ENCODE measurements at regions not wholly inside any gene's neighbourhood (a gene's known extent, or its start where the extent isn't known, plus 50 kb on each side); places are given as distances from the start of the nearest gene placed in this dataset.

GRCh38 chr15:36502509-36502908, 76.9 kb upstream of the CDIN1 start:
- dilution Hi-C loops (cut with HindIII; ENCODE audit: low sequenced_read_pairs, unreplicated experiment): no loop called here
- POLR2A ChIA-PET (ENCODE audit: unreplicated experiment): no interaction called here
- no peak overlapping the region for H2AK5ac ChIP-seq (ENCODE audit: low read depth, low read length)
- in situ Hi-C loops (cut with MboI; ENCODE audit: low sequenced_read_pairs): loop anchor here (25.0 kb wide), 2 partner anchors 635 to 1385 kb away; no protein-coding TSS in a partner anchor
- H3K79me1 ChIP-seq (ENCODE audit: low read depth in 1 of 2, low read length in 2 of 2): no peaks in the 10 kb centered on the region
- H3K56ac ChIP-seq (ENCODE audit: extremely low read depth, insufficient read depth, low read length): no peak overlapping the region
- no peaks in the 10 kb centered on the region for H3K9me1 ChIP-seq (ENCODE audit: insufficient read depth, low read length)
- no peak overlapping the region for H2AK9ac ChIP-seq (replicated peaks; ENCODE audit: low read depth, low read length, poor library complexity)
- no peak for TF ChIP-seq USF2 (IDR thresholded peaks at IDR 0.05; ENCODE audit: low read depth, low read length)
- TF ChIP-seq FOS (IDR thresholded peaks at IDR 0.05; ENCODE audit: low read depth, low read length): no peak
- TF ChIP-seq MAFK (IDR thresholded peaks at IDR 0.05; ENCODE audit: low read depth, low read length): no peak
- no peak for TF ChIP-seq MAZ (IDR thresholded peaks at IDR 0.05; ENCODE audit: borderline replicate concordance, low read depth, low read length)
- no peak for TF ChIP-seq MXI1 (IDR thresholded peaks at IDR 0.05; ENCODE audit: borderline replicate concordance, low read depth, low read length)
- no peak for TF ChIP-seq RFX5 (IDR thresholded peaks at IDR 0.05; ENCODE audit: low read depth, low read length)
- no peak for TF ChIP-seq NFE2L2 (IDR thresholded peaks at IDR 0.05; ENCODE audit: low read depth, low read length)
- no peak for TF ChIP-seq RCOR1 (IDR thresholded peaks at IDR 0.05; ENCODE audit: insufficient replicate concordance, low read length)
- no peak for TF ChIP-seq CHD1 (IDR thresholded peaks at IDR 0.05; ENCODE audit: low read depth, low read length)
- TF ChIP-seq SMC3 (IDR thresholded peaks at IDR 0.05; ENCODE audit: low read depth, low read length): no peak
- TF ChIP-seq, protein P1, sequence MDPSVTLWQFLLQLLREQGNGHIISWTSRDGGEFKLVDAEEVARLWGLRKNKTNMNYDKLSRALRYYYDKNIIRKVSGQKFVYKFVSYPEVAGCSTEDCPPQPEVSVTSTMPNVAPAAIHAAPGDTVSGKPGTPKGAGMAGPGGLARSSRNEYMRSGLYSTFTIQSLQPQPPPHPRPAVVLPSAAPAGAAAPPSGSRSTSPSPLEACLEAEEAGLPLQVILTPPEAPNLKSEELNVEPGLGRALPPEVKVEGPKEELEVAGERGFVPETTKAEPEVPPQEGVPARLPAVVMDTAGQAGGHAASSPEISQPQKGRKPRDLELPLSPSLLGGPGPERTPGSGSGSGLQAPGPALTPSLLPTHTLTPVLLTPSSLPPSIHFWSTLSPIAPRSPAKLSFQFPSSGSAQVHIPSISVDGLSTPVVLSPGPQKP (IDR thresholded peaks at IDR 0.05; ENCODE audit: borderline replicate concordance, low read depth, low read length): no peak
- TF ChIP-seq, protein P2, sequence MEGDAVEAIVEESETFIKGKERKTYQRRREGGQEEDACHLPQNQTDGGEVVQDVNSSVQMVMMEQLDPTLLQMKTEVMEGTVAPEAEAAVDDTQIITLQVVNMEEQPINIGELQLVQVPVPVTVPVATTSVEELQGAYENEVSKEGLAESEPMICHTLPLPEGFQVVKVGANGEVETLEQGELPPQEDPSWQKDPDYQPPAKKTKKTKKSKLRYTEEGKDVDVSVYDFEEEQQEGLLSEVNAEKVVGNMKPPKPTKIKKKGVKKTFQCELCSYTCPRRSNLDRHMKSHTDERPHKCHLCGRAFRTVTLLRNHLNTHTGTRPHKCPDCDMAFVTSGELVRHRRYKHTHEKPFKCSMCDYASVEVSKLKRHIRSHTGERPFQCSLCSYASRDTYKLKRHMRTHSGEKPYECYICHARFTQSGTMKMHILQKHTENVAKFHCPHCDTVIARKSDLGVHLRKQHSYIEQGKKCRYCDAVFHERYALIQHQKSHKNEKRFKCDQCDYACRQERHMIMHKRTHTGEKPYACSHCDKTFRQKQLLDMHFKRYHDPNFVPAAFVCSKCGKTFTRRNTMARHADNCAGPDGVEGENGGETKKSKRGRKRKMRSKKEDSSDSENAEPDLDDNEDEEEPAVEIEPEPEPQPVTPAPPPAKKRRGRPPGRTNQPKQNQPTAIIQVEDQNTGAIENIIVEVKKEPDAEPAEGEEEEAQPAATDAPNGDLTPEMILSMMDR (conservative IDR thresholded peaks at IDR 0.05; ENCODE audit: low read depth, low read length): no peak
- TF ChIP-seq POLR2A (IDR thresholded peaks at IDR 0.05; ENCODE audit: low read depth, low read length): no peak
- no peak for TF ChIP-seq BHLHE40 (IDR thresholded peaks at IDR 0.05; ENCODE audit: low read depth, low read length)
- H4K5ac ChIP-seq (ENCODE audit: low read depth, low read length): no peak overlapping the region; the same call in 1 of the 2 replicates
- intact Hi-C loops (cut with micrococcal nuclease): loop anchor here (5.0 to 10.0 kb wide), 6 partner anchors 152 to 985 kb away; partner anchors contain the start of gene MEIS2
- no peak overlapping the region for H3K27ac ChIP-seq (ENCODE audit: insufficient read depth, low read length)
- peak overlapping the region; percentile 60; the same call in 1 of the 2 replicates for H2BK120ac ChIP-seq (ENCODE audit: low read depth, low read length)
- H3K36me3 ChIP-seq (ENCODE audit: control insufficient read depth, insufficient read depth, low read length): no peaks in the 10 kb centered on the region
- no peak overlapping the region for H2BK5ac ChIP-seq (ENCODE audit: low read depth, low read length, poor library complexity, severe bottlenecking)
- no TSS peak for BruUV-seq (replicated peaks)
- H3K4ac ChIP-seq (ENCODE audit: low read depth, low read length): no peak overlapping the region
- H3K4me3 ChIP-seq (ENCODE audit: insufficient read depth, low read depth, low read length): no peak overlapping the region
- H3K9me3 ChIP-seq (ENCODE audit: control insufficient read depth, insufficient read depth, low read length): no peaks in the 10 kb centered on the region
- no peak overlapping the region for H4K8ac ChIP-seq (ENCODE audit: low read depth in 2 of 2, low read length in 2 of 2)
- H3K18ac ChIP-seq (ENCODE audit: low read depth, low read length): peak overlapping the region; percentile 77; the same call in 1 of the 2 replicates
- ATAC-seq (ENCODE audit: low read depth) (no peak), DNase-seq (no peak)
- H3K14ac ChIP-seq (replicated peaks; ENCODE audit: low read depth, low read length): no peak overlapping the region
- H4K91ac ChIP-seq (ENCODE audit: insufficient read depth, low read depth, low read length): no peak overlapping the region
- peak overlapping the region; percentile 29; the same call in 1 of the 3 replicates for H2BK15ac ChIP-seq (ENCODE audit: low read depth, low read length)
- no peak overlapping the region for H2AFZ ChIP-seq (replicated peaks; ENCODE audit: low read length, poor library complexity)
- CTCF ChIA-PET: no interaction called here
- no CpG with 5 or more reads among the region's 1 CpG for WGBS, 2 experiments (ENCODE audit: extremely low coverage in 2 of 2, insufficient read length in 1 of 2)
- peaks cover 5% of the 10 kb centered on the region for H3K4me1 ChIP-seq (ENCODE audit: control insufficient read depth, insufficient read depth, low read length)
- no peak overlapping the region for H3K23ac ChIP-seq (ENCODE audit: low read depth, low read length)
- no peaks in the 10 kb centered on the region for H4K20me1 ChIP-seq (ENCODE audit: insufficient read depth, low read length)
- H3K9ac ChIP-seq (ENCODE audit: low read depth, low read length): no peak overlapping the region
- no peaks in the 10 kb centered on the region for H3K27me3 ChIP-seq (ENCODE audit: control insufficient read depth, insufficient read depth, low read length)
- H2BK20ac ChIP-seq (ENCODE audit: low read depth, low read length): peak overlapping the region; percentile 90; the same call in 1 of the 2 replicates
- no peak overlapping the region for H3K4me2 ChIP-seq (ENCODE audit: low read depth, low read length)

All from IMR-90 (cell line).